ENCODE measurements at regions not wholly inside any gene's neighbourhood (a gene's known extent, or its start where the extent isn't known, plus 50 kb on each side); places are given as distances from the start of the nearest gene placed in this dataset.
"Not testable (repeated sequence)": the region's sequence is repeated elsewhere in the genome, so short reads cannot be mapped to it uniquely, and the experiment has no call there.

- no peak for DNase-seq (ENCODE audit: low spot score)
Observed at GRCh38 chr15:96914081-96914480, 583.6 kb downstream of the NR2F2 start.

- no peak for DNase-seq (ENCODE audit: low spot score)
Observed at GRCh38 chr15:96916750-96917149, 586.2 kb downstream of the NR2F2 start.

GRCh38 chr15:96924570-96924969 is 594.1 kb downstream of the NR2F2 start:
- DNase-seq (ENCODE audit: low spot score): no peak

DNA sequence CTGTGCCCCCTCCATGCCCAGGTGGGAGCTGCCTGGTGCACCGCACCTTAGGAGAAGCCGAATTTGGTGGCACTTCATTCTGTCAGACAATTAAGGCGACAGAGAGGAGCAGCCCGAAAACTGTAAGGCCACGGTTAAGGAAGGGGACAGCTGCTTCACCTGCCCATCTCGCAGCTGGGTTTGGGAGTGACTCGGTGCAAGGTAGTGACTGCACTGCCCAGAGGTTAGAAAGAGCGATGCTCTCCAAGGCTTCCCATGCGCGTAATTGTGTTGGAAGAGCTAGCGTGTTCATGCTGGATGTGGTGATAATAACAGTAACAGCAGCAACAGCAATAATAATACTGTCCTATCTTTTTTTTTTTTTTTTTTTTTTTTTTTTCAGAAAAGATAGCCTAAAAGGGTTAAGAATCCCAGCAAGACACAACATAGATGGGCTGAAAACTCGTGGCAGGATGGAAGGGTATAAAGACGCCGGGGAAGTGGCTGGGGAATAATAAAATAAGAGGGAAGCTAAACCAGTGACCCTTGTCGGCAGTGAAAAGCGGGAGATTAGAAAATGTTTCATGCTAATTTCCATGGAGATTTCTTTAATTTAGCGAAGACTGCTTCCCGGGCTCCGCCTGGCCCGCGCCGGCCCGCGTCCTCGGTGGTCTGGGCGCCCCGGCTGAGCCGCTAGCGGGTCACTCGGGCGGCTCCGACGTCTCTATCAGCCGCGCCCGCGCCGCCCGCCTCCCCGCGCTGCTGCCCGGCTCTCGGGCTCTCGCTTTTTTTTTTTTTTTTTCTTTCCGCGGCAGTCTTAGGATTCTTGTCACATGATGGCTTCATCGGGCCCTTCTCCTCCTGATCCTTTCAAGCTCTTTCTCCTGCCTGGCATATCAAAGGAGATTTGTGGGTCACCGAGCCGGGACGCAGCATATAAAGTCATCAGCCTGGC is 617.1 kb downstream of the NR2F2 start:
- DNase-seq (ENCODE audit: low spot score): no peak

DNA sequence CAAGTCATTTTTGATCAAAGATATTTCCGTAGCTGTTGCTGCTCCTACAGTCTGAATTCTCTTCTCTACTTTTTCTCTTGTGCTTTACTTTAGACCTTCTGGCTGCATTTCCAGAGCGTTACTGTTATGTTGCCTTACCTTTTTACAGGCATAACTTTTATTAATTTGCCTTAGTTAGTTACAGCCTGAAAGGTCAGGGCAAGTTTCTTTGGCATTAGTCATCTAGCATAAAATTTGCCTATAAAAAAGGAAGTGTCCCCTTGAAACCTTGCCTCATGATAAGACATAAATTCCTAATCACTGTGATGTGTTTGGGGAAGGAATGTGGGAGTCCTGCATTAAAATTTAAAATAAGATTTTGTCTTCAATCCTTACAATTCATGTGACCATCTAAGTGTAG is 618.5 kb downstream of the NR2F2 start:
- no peak for DNase-seq (ENCODE audit: low spot score)

DNA sequence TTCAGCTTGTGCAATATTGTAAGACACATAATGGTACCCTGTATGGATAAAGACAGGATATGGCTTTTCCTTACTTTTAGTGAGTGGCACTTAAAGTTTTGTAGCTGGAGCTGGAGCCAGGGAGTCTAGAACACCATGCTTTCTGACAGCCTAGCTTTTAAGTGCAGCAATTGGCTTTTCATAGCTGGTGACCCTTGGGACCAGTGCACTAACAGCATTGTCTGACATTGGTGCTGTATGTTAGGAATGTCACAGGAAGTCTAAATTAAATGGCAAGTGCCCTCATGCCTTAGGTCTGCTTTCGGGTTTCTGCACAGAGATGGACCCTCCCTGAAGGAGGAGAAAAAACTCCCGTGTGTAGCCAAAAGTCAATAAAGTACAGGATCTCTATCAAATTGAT is 628.2 kb downstream of the NR2F2 start:
- no peak for DNase-seq (ENCODE audit: low spot score)

DNA sequence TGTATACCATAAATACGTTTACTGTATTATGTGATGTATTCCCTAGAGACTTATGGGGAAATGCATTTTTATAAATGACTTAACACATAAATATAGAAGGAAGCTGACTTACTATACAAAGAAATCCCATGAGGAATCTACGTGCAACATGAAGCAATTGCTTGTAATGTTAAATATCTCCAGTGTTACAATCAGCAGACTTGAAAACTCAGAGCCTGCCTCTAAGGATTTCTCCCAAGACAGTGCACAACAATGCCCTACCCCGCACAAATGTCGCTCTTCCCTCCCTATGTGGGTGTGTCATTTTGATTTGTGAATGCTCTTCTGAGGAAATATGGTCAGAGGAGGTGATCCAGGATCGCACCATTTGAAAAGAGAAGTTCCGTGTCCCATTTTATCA is 629.0 kb downstream of the NR2F2 start:
- no peak for DNase-seq (ENCODE audit: low spot score)

GRCh38 chr15:96960711-96961480 is 630.4 kb downstream of the NR2F2 start:
- DNase-seq (ENCODE audit: low spot score): no peak

GRCh38 chr15:96966554-96966953 is 636.1 kb downstream of the NR2F2 start:
- no peak for DNase-seq (ENCODE audit: low spot score)

GRCh38 chr15:96969732-96970710 is 639.5 kb downstream of the NR2F2 start:
- DNase-seq (ENCODE audit: low spot score): peak; percentile 13

- peak; percentile 44 for DNase-seq (ENCODE audit: low spot score)
Observed at GRCh38 chr15:96972201-96972600, 641.7 kb downstream of the NR2F2 start.

DNA sequence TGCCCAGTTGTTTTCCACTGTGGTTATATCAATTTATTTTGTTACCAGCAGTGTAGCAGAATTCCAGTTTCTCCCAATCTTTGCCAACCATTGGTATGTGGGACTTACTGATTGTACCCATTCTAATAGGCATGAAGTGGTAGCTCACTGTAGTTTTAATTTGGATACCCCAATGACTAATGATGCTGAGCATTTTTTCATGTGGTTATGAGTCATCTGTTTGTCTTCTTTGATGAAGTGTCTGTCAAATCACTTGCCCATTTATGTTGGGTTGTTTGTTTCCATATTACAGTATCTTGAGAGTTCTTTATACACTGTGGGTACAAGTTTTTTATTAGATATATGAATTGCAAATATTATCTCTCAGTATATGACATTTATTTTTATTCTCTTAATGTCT is 644.3 kb downstream of the NR2F2 start:
- peak; percentile 84 for DNase-seq (ENCODE audit: low spot score)

GRCh38 chr15:96977886-96978285 is 647.4 kb downstream of the NR2F2 start:
- DNase-seq (ENCODE audit: low spot score): no peak

GRCh38 chr15:96978937-96979473 is 648.5 kb downstream of the NR2F2 start:
- no peak for DNase-seq (ENCODE audit: low spot score)

DNA sequence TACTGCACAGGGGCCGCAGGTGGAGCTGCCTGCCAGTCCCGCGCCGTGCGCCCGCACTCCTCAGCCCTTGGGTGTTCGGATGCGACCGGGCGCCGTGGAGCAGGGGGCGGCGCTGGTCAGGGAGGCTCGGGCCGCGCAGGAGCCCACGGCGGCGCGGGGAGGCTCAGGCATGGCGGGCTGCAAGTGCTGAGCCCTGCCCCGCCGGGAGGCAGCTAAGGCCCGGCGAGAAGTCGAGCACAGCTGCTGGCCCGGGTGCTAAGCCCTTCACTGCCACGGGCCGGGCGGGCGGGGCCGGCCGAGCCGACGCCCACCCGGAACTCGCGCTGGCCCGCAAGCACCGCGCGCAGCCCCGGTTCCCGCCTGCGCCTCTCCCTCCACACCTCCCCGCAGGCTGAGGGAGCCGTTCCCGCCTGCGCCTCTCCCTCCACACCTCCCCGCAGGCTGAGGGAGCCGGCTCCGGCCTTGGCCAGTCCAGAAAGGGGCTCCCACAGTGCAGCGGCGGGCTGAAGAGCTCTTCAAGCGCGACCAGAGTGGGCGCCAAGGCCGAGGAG is 653.7 kb downstream of the NR2F2 start:
- not testable (repeated sequence) for DNase-seq (ENCODE audit: low spot score)

GRCh38 chr15:96992817-96993216 is 662.3 kb downstream of the NR2F2 start:
- no peak for DNase-seq (ENCODE audit: low spot score)

DNA sequence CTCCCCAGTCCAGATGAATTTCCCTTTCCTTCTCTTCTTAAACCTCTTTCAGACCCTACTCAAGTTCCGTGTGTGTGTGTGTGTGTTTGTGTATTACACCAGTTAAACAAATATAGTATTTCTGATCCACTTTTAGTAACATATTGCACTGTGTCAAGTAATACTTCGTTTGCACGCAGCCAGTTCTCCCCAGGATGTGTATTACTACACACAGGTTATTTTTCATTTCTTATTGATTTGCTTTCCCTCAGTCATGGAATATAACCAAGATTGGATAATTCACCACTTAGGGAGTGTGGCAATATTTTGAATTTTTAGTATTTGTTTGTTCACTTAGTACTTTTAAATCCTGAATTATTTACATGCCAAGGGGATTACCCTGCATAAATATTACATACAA is 667.0 kb downstream of the NR2F2 start:
- no peak for DNase-seq (ENCODE audit: low spot score)

- DNase-seq (ENCODE audit: low spot score): no peak
Observed at GRCh38 chr15:97009031-97009431, 678.5 kb downstream of the NR2F2 start.

GRCh38 chr15:97012986-97013385 is 682.5 kb downstream of the NR2F2 start:
- no peak for DNase-seq (ENCODE audit: low spot score)

GRCh38 chr15:97013491-97013890 is 683.0 kb downstream of the NR2F2 start:
- no peak for DNase-seq (ENCODE audit: low spot score)

- peak; percentile 27 for DNase-seq (ENCODE audit: low spot score)
Observed at GRCh38 chr15:97014001-97014400, 683.5 kb downstream of the NR2F2 start.

Data from SW480 (cell line).